ENCODE measurements at regions not wholly inside any gene's neighbourhood (a gene's known extent, or its start where the extent isn't known, plus 50 kb on each side); places are given as distances from the start of the nearest gene placed in this dataset.

- TF ChIP-seq CTCF (conservative IDR thresholded peaks at IDR 0.05; ENCODE audit: low read length) (no peak), EZH2phosphoT487 (IDR thresholded peaks at IDR 0.05; ENCODE audit: borderline replicate concordance, low read depth, low read length) (no peak)
Observed at GRCh38 chr3:5427021-5427420, 239.5 kb downstream of the EDEM1 start.

All from OCI-LY7 (cell line).